Large intestine (tissue), 3 donors: ENCODE measurements at regions not wholly inside any gene's neighbourhood (a gene's known extent, or its start where the extent isn't known, plus 50 kb on each side); places are given as distances from the start of the nearest gene placed in this dataset.
A peak's percentile ranks its signal among the peaks of the same experiment; 100 is the strongest.

Experiments
- DNase-seq, 2 donors: peaks; one replicate each; pipeline versions ENCODE4 v3.0.0 to v3.0.0-alpha.2; 2013
- H3K27ac ChIP-seq: one replicate; pipeline ENCODE4 v1.5.1; 2013; ENCODE audit warnings: low read length
- H3K27me3 ChIP-seq: 2 replicates; pipeline ENCODE4 v1.6.1; 2013; ENCODE audit warnings: low read length; ENCODE audit not compliant: control insufficient read depth, insufficient read depth
- H3K36me3 ChIP-seq: 2 replicates; pipeline ENCODE4 v1.6.1; 2013; ENCODE audit warnings: low read length; ENCODE audit not compliant: control insufficient read depth, insufficient read depth
- H3K4me1 ChIP-seq: one replicate; pipeline ENCODE4 v1.6.1; 2013; ENCODE audit warnings: low read length; ENCODE audit not compliant: control insufficient read depth, insufficient read depth
- H3K4me3 ChIP-seq: one replicate; pipeline ENCODE4 v1.5.1; 2013; ENCODE audit warnings: low read length
- H3K9me3 ChIP-seq: one replicate; pipeline ENCODE4 v1.6.1; 2013; ENCODE audit warnings: mild to moderate bottlenecking, low read depth, low read length, moderate library complexity; ENCODE audit not compliant: control insufficient read depth
- WGBS: methylation state at CpG from one replicate; pipeline ENCODE4 v1.1.5; 2013; ENCODE audit warnings: low lambda C conversion rate; ENCODE audit not compliant: insufficient coverage; 5-methylcytosine and 5-hydroxymethylcytosine counted together

- no peaks in the 10 kb centered on the region for H3K27me3 ChIP-seq
- no peak overlapping the region for H3K4me3 ChIP-seq
- no peaks in the 10 kb centered on the region for H3K9me3 ChIP-seq
- peak in 1 of 2 donors; percentile 25 for DNase-seq
- H3K27ac ChIP-seq, result no peak overlapping the region
- H3K36me3 ChIP-seq, result no peaks in the 10 kb centered on the region
- H3K4me1 ChIP-seq, result peaks cover 5% of the 10 kb centered on the region
Measured at GRCh38 chr21:27371975-27372331, 405.1 kb upstream of the ADAMTS5 start.

- no peaks in the 10 kb centered on the region for H3K9me3 ChIP-seq
- no peak for DNase-seq
- no peak overlapping the region for H3K27ac ChIP-seq
- no peak overlapping the region for H3K4me3 ChIP-seq
- no peaks in the 10 kb centered on the region for H3K27me3 ChIP-seq
- H3K36me3 ChIP-seq, result no peaks in the 10 kb centered on the region
- peaks cover 7% of the 10 kb centered on the region for H3K4me1 ChIP-seq
- WGBS, result 67% methylated on average over 1 of the region's 5 CpGs
Measured at GRCh38 chr21:27371115-27371974, 404.5 kb upstream of the ADAMTS5 start.

GRCh38 chr21:27369978-27370571 is 403.2 kb upstream of the ADAMTS5 start:
- Histone ChIP-seq H3K4me3 (no peak overlapping the region), H3K27ac (no peak overlapping the region), H3K9me3 (no peaks in the 10 kb centered on the region), H3K27me3 (no peaks in the 10 kb centered on the region), H3K4me1 (peaks cover 7% of the 10 kb centered on the region), H3K36me3 (no peaks in the 10 kb centered on the region)
- DNase-seq, result peak in 1 of 2 donors; percentile 29
- no CpG with 5 or more reads among the region's 3 CpGs for WGBS

GRCh38 chr21:27369234-27369633 is 402.3 kb upstream of the ADAMTS5 start:
- DNase-seq, result no peak
- H3K36me3 ChIP-seq, result no peaks in the 10 kb centered on the region
- H3K27me3 ChIP-seq, result no peaks in the 10 kb centered on the region
- H3K9me3 ChIP-seq, result no peaks in the 10 kb centered on the region
- 100% methylated on average over 2 of the region's 2 CpGs for WGBS
- no peak overlapping the region for H3K27ac ChIP-seq
- peaks cover 7% of the 10 kb centered on the region for H3K4me1 ChIP-seq
- H3K4me3 ChIP-seq, result no peak overlapping the region

- peak overlapping the region; percentile 23 for H3K27ac ChIP-seq
- peaks cover 7% of the 10 kb centered on the region for H3K4me1 ChIP-seq
- DNase-seq, result peak; percentile 44 to 77
- H3K9me3 ChIP-seq, result no peaks in the 10 kb centered on the region
- no peak overlapping the region for H3K4me3 ChIP-seq
- H3K36me3 ChIP-seq, result no peaks in the 10 kb centered on the region
- no peaks in the 10 kb centered on the region for H3K27me3 ChIP-seq
- WGBS, result no CpG with 5 or more reads among the region's 3 CpGs
Measured at GRCh38 chr21:27366646-27367235, 399.9 kb upstream of the ADAMTS5 start.

- Histone ChIP-seq H3K4me1 (peaks cover 7% of the 10 kb centered on the region), H3K4me3 (no peak overlapping the region), H3K36me3 (no peaks in the 10 kb centered on the region), H3K9me3 (no peaks in the 10 kb centered on the region), H3K27me3 (no peaks in the 10 kb centered on the region), H3K27ac (peak overlapping the region; percentile 23)
- peak; percentile 22 to 79 for DNase-seq
- 69% methylated on average over 3 of the region's 4 CpGs for WGBS
Measured at GRCh38 chr21:27366036-27366435, 399.1 kb upstream of the ADAMTS5 start.

GRCh38 chr21:27365394-27365793 is 398.5 kb upstream of the ADAMTS5 start:
- H3K4me3 ChIP-seq, result no peak overlapping the region
- H3K36me3 ChIP-seq, result no peaks in the 10 kb centered on the region
- H3K9me3 ChIP-seq, result no peaks in the 10 kb centered on the region
- H3K4me1 ChIP-seq, result peaks cover 7% of the 10 kb centered on the region
- H3K27me3 ChIP-seq, result no peaks in the 10 kb centered on the region
- peak overlapping the region; percentile 22 for H3K27ac ChIP-seq
- DNase-seq, result no peak

- 92% methylated on average over 2 of the region's 3 CpGs for WGBS
- Histone ChIP-seq H3K27me3 (no peaks in the 10 kb centered on the region), H3K9me3 (no peaks in the 10 kb centered on the region), H3K27ac (no peak overlapping the region), H3K4me1 (peaks cover 11% of the 10 kb centered on the region), H3K36me3 (no peaks in the 10 kb centered on the region), H3K4me3 (no peak overlapping the region)
- DNase-seq, result no peak
Measured at GRCh38 chr21:27363719-27364477, 397.0 kb upstream of the ADAMTS5 start.

GRCh38 chr21:27362249-27362648 is 395.4 kb upstream of the ADAMTS5 start:
- DNase-seq, result no peak
- WGBS, result no CpG with 5 or more reads among the region's 1 CpG
- Histone ChIP-seq H3K9me3 (no peaks in the 10 kb centered on the region), H3K27me3 (no peaks in the 10 kb centered on the region), H3K36me3 (no peaks in the 10 kb centered on the region), H3K4me1 (peaks cover 10% of the 10 kb centered on the region), H3K27ac (no peak overlapping the region), H3K4me3 (no peak overlapping the region)

GRCh38 chr21:27359141-27359540 is 392.3 kb upstream of the ADAMTS5 start:
- H3K9me3 ChIP-seq, result no peaks in the 10 kb centered on the region
- peaks cover 5% of the 10 kb centered on the region for H3K4me1 ChIP-seq
- H3K4me3 ChIP-seq, result no peak overlapping the region
- H3K27ac ChIP-seq, result peak overlapping the region; percentile 39
- H3K36me3 ChIP-seq, result no peaks in the 10 kb centered on the region
- DNase-seq, result peak; percentile 43 to 63
- H3K27me3 ChIP-seq, result no peaks in the 10 kb centered on the region
